Limb (tissue), 2 donors: ENCODE measurements at regions not wholly inside any gene's neighbourhood (a gene's known extent, or its start where the extent isn't known, plus 50 kb on each side); places are given as distances from the start of the nearest gene placed in this dataset.

Experiments used
- DNase-seq, 2 donors: peaks; one replicate each; pipeline ENCODE4 v3.0.0-alpha.2; 2016; ENCODE audit errors: extremely low spot score in 2 of 2

DNA sequence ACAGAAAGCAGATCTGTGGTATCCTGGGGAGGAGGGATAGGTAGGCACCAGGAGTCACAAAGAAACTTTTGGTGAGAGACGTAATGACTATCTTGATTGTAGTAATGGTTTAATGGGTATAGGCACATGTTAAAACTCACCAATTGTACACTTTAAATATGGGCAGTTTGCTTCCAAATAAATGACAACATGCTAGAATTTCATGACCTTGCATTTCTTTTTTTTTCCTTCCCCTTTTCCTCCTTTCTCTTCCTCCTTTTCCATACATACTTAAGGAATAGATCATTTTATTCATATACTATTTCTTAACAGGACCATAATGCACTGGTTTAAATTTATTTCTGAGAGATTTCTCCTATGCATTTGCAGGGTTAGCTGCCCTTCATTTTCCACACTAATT, 341.8 kb downstream of the TMEM182 start:
- DNase-seq, result no peak

DNA sequence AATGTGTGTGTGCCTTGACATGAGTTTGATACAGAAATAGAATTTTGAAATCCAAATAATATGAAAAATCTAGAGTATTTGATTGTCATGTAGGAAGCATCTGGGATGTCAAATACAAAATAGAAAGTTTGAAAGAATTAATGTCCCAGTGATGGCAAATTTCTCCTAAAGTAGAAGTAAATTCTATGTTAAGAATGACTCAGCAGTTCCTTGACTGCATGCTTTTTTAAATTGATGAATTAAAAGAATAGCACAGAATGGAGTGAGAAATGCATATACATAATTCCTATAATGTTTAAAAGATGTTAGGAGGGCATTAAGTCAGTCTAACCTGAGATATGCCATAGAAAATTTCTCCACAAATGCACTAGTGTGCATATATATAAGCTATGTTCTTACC, 357.5 kb downstream of the TMEM182 start:
- DNase-seq, result no peak

DNA sequence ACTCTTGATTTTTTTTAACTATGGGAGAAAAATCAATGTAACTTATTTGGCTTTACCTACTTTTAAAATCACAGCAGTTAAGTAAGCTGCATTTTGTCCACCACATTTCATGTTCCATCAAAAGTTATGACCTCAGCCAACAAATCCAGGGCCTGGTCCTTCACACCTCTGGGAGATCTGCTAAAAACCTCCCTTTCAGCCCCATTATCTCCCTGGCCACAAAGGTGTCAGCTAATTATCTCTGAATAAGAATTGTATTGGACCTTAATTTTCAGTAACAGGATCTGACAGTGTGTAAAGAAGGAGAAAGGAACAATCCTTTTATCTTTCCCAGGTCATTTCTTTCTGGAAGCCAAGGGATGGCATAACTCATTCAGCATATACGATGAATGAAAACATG, 359.3 kb downstream of the TMEM182 start:
- DNase-seq, result no peak

DNA sequence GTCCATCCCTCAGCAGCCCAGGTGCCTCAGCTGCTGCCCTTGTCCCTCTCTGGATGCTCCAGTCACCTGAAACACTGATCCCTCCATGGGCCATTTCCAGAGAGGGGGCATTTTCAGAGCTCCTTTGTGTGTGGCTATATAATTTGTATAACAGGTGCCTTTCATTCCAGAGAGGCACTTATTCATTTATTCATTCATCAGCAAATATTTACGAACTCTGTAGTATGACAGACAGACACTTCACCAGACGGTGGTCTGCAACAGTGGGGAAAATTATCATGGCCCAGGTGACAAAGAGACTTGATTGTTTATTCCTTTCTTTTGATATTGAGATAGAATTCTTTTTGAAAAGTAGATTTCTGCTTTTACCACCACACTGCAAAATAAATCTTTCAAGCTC, 361.7 kb downstream of the TMEM182 start:
- DNase-seq, result no peak

DNA sequence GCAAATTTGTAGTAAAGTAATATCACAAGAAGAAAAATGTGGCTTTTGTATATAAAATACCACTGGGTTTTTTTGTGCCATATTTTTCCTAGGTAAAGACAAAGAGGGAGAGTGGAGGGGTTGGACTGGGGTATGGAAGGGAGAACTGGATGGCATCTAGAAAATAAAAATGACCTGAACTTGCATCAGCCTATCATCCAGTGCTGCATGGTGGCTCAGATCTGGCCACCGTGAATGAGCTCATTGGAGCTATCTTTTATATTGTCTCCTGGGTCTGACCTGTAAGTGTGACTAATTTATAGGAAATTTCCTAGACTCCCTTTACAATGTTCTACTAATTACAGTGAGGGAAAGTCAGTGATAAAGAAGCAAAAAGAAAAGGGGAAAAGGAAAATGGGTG, 369.0 kb downstream of the TMEM182 start:
- no peak for DNase-seq

DNA sequence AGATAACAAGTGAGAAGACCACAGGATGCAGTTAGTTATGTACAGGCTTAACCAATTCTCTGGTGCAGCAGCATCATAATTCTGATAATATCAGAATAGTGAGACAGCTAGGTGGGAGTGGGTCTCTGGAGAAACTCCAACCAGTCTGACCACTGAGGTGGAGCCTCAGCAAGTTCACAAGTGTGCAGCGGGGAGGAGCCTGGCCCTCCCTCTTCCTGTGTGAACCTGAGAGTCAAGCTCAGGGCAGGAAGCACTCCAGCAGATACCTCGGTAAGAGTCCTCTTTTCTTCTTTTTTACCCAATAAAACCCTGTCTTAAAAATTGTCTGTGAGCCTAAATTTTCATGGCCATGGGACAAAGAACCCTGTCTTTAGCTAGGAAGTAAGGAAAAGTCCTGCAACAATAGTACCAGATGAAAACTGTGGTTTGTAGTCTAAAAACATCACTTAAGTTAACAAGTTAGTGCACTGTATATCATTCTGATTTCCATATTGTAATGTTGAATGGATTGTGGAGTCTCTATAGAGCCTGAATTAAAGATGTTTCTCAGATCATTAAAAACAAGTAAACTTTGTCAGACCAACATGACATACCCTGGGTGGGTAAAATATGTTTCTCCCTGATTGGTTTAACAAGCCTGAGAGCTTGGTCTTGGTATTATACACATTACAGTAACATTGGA, 370.8 kb downstream of the TMEM182 start:
- DNase-seq, result no peak

DNA sequence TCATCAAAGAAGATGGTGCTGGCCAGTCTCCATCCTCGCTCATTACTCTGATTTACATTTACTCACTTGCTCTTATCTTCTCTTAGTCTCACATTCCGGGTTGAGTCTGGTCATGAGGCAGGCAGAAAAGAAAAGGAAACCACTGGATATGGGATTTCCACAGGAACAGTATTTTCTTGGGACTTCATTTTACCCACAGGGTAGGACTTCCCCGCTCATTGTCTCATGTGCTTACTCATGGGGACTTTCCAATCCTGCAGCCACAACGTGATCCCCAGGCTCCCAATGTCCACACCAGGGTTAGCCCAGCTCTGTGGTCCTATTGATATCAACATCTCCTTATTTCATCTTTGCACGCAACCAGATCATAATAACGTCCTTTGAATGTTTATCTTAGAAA, 373.8 kb downstream of the TMEM182 start:
- DNase-seq, result no peak

DNA sequence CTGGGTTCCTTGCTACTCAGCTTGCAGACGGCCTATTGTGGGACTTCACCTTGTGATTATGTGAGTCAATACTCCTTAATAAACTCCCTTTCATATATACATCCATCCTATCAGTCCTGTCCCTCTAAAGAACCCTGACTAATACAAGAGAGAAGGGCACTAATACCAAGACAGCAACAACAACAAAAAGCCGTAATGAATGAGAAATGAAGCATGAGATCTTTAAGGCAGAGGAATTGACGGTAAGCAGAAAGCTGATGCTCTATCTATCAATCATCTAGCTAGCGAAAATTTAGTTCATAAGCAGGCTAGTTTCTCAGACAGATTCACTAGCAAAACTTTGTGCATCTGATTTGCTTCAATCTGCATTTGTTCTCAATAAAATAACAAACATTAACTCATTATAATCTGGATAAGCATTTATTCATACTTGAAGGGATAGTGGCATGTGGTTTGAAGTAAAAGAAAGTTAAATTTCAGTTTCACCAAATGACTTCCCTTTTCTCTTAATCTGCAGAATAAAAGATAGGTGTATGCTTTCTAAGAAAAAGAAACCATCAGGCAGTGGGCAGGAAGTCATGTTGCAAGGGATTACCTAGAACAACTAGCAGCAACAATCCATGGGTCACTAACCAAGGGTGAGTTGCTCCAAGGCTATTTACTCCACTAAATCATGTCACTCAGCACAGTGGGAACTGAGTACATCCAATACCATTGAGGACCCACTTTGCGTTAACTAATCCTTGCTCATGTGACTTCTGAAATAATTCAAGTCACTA, 376.5 kb downstream of the TMEM182 start:
- no peak for DNase-seq

DNA sequence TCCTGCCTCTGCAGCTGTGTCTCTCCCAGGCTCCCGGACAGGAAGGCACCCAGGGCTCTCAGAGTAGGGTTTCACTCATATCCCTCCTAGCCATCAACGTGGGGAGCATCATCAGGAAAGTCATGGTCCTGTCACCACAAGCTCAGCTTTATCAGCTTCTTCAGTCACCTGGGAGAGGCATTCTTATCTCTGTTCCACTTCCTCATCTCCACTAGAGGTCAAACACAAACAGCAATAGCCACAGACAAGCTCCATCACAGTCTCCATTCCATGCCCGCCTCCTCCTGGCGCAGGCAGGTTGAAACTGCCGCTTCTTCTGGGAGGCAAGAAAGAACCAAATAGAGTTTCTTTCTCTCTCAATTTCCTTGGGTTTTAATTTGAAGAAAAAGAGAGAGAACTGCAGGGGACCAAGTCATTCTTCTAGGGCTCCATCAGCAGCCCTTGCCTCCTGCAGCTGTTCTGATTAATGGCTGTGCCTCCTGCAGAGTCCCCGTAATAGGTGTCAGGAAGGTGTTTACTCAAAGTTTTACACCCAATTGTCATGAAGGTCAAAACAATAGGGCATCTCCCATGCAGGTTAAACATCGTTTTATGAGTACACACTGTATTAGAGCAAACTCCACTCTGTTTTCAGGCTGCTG, 377.9 kb downstream of the TMEM182 start:
- no peak for DNase-seq

DNA sequence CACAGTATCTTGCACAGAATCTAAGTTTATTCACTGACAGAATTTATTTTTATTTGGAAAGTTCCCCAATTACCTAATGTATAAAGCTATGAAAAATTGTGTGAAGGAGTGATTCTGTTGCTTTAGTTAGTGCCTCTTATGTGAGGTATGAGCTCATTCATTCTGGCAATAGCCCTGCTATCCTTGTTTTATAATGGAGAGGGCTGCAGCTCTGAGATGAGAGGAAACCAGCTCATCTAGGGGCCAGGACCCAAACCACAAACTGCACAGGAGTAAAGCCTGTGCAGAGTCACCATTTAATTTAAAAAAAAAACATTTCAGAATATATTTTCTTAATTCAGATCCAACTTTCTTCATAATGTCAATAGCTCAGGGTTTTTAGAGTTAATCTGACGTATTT, 383.0 kb downstream of the TMEM182 start:
- peak in 1 of 2 donors; percentile 5 for DNase-seq

DNA sequence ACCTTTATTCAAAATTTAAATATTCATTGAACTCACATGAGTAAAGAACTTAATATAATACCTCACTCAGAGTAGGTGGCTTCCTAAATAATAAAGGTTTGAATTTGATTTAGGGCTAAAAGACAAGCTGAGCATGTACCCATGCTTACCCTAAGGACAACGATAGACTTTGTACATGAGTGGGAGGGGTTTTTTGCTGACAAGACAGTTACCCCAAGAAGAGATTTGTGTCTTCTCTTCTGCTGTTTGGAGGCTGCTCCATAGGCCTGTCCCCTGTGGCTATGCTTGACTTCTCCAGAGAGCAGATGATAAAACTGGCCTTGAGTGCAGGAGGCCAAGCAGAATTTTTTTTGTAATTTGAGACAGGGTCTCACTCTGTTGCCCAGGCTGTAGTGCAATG, 383.9 kb downstream of the TMEM182 start:
- no peak for DNase-seq

DNA sequence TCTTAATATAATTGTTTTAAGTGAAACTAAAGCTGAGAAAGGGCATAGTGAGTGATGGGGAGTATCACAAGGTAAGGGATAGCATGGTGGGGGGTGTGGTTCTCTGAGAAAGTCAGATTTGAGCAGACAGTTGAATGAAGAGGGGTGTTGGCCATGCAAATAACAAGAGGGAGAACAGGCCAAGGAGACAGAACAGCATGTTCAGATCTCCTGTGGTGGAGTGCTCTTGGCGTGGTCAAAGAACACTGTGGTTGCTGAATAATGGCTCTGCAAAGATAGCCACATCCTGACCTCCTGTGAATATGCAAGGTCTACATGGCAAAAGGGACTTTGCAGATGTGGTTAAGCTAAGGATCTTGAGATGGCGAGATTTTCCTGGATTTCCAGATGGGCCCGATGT, 389.2 kb downstream of the TMEM182 start:
- no peak for DNase-seq

DNA sequence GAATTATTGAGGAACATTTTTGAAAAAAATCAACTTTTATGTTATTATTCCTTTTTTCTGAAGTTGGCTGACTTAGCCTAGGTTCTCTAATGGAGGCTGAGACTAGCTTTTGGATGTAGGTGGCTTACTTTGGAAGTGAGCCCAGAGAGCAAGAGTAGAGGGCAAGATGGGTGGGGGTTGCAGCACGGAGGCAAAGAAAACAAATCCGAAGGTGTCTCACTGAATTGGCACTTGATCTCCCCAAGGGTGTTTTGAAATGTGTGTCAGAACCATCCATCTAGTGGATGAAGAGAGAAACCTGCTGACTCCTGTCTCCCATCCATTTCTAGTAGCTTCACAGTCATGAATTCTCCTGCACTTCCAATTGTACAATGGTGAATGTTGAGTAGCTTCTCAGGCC, 390.7 kb downstream of the TMEM182 start:
- no peak for DNase-seq

DNA sequence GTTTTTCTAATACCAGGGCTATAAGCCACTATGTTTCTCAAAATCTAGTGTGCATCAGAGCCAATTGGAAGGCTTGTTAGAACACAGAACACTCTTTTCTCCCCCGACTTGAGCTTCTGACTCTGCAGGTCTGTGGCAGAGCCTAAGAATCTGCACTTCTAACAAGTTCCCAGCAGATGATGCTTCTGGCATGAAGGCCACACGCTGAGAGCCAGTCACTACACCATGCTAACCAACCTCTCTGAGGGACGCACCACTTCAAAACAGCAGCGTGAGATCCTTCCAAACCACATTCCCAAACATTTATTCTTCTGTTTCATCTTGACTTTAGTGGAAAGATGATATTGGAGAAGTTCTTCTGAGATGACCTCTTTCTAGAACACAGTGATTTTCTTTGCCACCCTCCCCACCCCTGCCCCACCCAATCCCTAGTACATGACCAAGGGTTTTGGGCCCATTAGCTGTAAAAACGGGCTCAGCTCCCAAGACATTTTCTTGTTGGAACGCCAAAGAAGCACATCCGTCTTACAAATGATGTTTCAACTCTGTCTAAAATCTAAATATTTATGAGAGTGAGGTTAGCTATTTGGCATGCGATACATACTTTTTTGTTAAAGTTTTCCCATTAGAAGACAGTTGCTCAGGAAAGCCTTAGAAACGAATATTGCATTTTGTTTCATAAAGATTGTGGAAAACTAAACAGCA, 391.9 kb downstream of the TMEM182 start:
- no peak for DNase-seq

DNA sequence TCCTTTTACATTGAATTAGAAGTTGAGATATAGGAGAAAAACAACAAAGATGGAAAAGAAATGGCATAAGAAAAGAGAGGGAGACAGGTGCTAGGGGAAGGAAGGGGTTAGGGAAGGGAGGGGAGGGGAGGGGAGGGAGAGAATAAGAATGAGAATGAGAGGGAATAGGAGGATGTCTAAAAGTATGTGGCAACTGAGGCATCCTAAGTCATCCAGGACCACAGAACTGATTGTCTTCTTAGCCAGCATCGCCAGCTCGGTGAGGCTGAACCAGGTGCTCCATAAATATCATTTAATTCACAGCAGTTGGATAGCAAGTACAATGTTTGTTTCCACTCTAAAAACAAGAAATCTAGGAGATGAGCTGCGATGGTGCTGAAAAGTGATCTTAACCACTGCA, 393.5 kb downstream of the TMEM182 start:
- DNase-seq, result no peak

DNA sequence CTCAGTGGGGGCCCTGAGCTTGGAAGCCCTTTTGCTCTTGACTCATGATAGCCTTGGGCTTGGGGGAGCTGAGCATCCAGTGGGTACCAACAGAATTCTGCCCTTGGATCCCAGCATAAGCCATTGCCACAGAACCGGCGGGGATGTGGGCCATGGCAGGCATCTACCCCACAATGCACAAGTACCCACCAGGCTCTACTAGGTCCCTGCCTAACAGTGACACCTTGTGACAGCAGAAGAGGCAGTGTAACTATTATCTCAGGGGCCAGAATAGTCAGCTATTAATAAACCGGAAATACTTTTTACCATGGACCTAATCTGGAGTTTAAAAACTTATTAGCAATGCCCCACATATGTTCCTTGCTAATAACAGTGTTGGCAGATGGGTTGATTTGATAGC, 397.2 kb downstream of the TMEM182 start:
- DNase-seq, result no peak

DNA sequence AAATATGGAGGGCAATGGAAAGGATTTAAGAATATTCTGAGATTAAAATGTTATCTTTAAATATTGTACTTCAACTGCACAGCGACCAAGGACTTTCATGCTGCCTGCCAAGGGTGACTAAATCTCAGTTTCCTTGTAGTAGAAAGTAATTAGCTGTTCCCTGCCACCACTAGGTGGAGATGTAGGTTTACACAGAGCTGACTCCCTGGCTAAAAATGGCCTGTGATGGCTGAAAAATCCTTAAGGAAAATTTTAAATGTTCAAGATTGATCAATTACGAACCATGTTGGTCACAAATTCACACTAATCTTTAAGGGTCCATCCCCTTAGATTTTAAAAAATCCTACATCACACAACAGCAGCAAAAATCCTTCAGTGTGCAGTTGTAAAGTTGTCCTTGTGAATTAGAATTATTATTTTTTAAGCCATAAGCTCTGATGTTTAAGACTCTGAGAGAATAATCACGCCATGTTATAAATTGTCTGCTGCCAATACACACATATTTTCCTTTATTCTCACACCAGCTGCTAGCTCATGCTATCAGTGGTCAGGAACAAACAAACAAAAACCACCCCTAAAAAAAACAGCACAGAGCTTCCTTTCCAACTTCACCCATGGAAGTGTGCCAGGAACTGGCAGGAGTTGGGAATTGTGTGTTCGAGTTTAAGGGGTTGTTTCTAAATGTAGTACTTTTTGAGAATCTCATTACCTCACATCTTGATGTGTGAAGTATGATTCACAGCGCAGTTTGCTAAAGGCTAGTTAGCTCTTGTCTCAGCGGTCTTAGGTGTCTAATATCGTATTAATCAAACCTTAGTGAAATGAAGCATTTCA, 399.8 kb downstream of the TMEM182 start:
- peak; percentile 48 to 80 for DNase-seq

DNA sequence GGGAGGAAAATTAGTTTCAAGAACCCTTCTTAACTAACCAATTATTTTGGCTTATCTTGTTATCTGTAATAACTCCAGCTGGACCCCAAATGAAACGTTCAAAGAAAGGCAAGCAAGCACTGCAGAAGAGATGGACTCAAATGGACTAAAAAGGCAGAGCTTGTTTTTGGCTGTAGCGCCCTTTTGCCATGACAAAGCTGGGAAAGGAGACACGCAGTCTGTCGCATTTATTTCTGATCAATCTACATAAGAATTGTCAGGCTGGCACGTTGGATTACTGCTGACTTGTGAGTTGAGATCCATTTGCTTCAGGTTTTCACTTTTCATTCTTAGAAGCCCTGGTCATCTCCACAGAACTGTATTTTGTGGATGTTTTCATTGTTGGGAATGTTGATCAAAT, 402.9 kb downstream of the TMEM182 start:
- DNase-seq, result no peak

DNA sequence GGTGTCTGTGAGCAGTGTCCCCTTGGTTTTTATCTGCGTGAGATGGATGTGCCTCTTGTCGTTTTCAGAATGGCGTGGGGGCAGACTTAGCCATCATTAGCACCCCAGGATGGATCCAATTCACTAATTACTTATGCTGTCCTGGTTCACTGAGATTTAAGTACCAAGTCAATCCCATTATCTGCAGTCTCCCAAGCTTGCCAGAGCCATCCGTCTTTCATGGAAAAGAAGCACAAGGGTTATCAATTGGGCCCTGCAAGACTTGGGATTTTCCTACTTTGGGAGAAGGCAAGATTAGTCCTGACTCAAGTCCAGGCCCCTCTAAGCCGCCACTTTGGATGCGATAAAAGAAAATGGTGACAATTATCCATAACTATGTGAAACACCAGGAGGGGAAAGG, 404.0 kb downstream of the TMEM182 start:
- no peak for DNase-seq

DNA sequence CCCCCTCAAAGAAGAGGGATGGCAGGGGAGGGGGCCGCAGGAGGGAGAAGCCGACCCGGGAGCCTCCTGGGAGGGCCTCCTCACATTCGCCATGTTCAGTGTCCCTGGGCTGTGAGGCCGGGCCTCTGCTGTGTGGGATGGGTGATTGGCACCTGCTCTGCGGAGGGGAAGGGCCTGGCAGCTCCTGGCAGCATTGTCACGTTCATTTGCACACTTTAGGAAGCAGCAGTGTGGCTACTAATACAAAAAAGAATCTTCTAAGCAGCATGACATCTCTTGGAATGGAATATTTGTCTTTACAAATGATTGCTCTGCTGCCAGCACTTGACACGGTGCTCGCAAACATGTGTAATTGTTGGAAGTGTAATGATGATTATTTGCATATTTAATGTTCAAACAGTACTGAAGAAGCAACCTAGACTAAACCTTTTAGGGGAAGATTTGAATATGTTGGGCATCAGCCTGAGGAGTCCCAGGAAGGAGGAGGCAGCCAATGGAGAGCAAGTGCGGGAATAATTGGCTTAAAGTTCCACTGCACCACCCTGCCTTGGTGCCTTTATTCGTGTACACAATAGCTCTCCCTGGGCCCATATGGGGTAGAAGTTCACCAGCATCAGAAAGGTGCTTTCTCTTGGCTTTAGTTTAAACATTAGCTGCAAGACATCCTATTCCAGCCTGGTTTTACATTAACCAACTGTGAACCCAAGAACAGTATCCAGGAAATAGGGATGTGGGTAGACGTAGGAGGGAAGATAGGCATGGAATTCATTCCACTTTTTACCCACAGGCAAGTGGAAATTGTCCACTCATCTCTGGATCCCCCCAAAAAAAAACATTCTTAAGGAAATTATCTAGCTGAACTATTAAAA, 404.9 kb downstream of the TMEM182 start:
- DNase-seq, result no peak
